A673 (cell line): ENCODE measurements at regions not wholly inside any gene's neighbourhood (a gene's known extent, or its start where the extent isn't known, plus 50 kb on each side); places are given as distances from the start of the nearest gene placed in this dataset.

Source experiments
- EZH2 ChIP-seq: fragments of 200-600 bp; sonication (generic); IDR thresholded peaks from 2 replicates; pipeline ENCODE4 v1.6.1; 2017; ENCODE audit warnings: borderline replicate concordance, low read depth, mild to moderate bottlenecking, mixed read lengths, antibody characterized with exemption, low read length; ENCODE audit not compliant: poor library complexity, severe bottlenecking
- TF ChIP-seq, protein P1 (sequence below): fragments of 300-800, 200-600 bp; sonication (generic); conservative IDR thresholded peaks from 2 replicates; pipeline ENCODE4 v1.5.1; 2017; ENCODE audit warnings: low read depth, mild to moderate bottlenecking, antibody characterized with exemption, low read length, moderate library complexity, mixed read lengths

DNA sequence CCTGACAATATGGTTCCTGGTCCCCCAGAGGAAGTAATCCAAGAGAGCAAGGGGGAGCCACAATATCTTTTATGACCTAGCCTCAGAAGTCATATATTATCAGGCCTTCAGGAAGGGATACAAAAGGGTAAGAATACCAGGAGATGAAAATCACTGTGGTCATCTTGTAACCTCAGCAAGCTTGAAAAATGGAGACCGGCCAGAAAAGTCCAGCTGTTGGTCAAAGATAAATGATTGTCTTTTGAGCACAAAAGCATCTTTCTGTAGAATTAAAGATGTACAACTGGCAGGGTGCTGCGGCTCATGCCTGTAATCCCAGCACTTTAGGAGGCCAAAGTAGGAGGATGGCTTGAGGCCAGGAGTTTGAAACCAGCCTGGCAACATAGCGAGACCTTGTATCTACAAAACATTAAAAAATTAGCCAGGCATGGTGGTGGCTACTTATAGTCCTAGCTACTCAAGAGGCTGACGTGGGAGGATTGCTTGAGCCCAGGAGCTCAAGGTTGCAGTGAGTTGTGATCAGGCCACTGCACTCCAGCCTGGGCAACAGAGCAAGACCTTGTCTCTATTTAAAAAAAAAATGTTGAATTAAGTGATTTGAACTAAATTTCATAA, 118.0 kb upstream of the MARCKS start:
- TF ChIP-seq, protein P1, sequence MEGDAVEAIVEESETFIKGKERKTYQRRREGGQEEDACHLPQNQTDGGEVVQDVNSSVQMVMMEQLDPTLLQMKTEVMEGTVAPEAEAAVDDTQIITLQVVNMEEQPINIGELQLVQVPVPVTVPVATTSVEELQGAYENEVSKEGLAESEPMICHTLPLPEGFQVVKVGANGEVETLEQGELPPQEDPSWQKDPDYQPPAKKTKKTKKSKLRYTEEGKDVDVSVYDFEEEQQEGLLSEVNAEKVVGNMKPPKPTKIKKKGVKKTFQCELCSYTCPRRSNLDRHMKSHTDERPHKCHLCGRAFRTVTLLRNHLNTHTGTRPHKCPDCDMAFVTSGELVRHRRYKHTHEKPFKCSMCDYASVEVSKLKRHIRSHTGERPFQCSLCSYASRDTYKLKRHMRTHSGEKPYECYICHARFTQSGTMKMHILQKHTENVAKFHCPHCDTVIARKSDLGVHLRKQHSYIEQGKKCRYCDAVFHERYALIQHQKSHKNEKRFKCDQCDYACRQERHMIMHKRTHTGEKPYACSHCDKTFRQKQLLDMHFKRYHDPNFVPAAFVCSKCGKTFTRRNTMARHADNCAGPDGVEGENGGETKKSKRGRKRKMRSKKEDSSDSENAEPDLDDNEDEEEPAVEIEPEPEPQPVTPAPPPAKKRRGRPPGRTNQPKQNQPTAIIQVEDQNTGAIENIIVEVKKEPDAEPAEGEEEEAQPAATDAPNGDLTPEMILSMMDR = no peak
- no peak for TF ChIP-seq EZH2
